CD14-positive monocyte (primary cell): ENCODE measurements at regions not wholly inside any gene's neighbourhood (a gene's known extent, or its start where the extent isn't known, plus 50 kb on each side); places are given as distances from the start of the nearest gene placed in this dataset.

Experiments
- DNase-seq, 3 donors: peaks; one replicate each; pipeline ENCODE4 v3.0.0-alpha.2; 2011 to 2022
- H2AFZ ChIP-seq: 2 replicates; pipeline ENCODE4 v1.6.0; 2012; ENCODE audit warnings: mild to moderate bottlenecking, low read depth, low read length, inconsistent platforms; ENCODE audit not compliant: insufficient read depth, poor library complexity, severe bottlenecking
- H3K27ac ChIP-seq, 2 donors: 1 replicate in 1 of 2; 2 replicates in 1 of 2; pipeline ENCODE4 v1.5.1; 2012 to 2013; ENCODE audit warnings: low read length in 2 of 2, control low read depth in 1 of 2, inconsistent platforms in 1 of 2, low read depth in 1 of 2, mild to moderate bottlenecking in 1 of 2
- H3K27me3 ChIP-seq, 2 donors: one replicate each; pipeline versions ENCODE4 v1.6.0 to v1.6.1; 2011 to 2013; ENCODE audit warnings: low read length in 2 of 2; ENCODE audit not compliant: control insufficient read depth in 2 of 2, insufficient read depth in 2 of 2
- H3K36me3 ChIP-seq, 2 donors: replicated peaks in 1 of 2; 1 replicate in 1 of 2; 2 replicates in 1 of 2; pipeline versions ENCODE4 v1.5.1 to v1.6.1; 2012 to 2013; ENCODE audit warnings: low read length in 2 of 2, control low read depth in 1 of 2, inconsistent platforms in 1 of 2, mild to moderate bottlenecking in 1 of 2; ENCODE audit not compliant: insufficient read depth in 2 of 2, control insufficient read depth in 1 of 2
- H3K4me1 ChIP-seq, 2 donors: 1 replicate in 1 of 2; 2 replicates in 1 of 2; pipeline versions ENCODE4 v1.5.1 to v1.6.1; 2012 to 2013; ENCODE audit warnings: low read length in 2 of 2, control low read depth in 1 of 2, inconsistent platforms in 1 of 2, mild to moderate bottlenecking in 1 of 2, moderate library complexity in 1 of 2; ENCODE audit not compliant: insufficient read depth in 2 of 2, control insufficient read depth in 1 of 2
- H3K4me2 ChIP-seq: replicated peaks from 2 replicates; pipeline ENCODE3; 2012; ENCODE audit warnings: low read length, moderate library complexity, mild to moderate bottlenecking; ENCODE audit not compliant: poor library complexity, severe bottlenecking; ENCODE audit errors: extremely low read depth
- H3K4me3 ChIP-seq, 3 experiments: fragments of 200-600 bp in 1 of 3; sonication (generic) in 1 of 3; replicated peaks in 1 of 3; 1 replicate in 2 of 3; 2 replicates in 1 of 3; pipeline ENCODE4 v1.5.1; 2011 to 2013; ENCODE audit warnings: low read length in 3 of 3, mild to moderate bottlenecking in 3 of 3, control low read depth in 2 of 3, low read depth in 2 of 3, inconsistent platforms in 1 of 3, moderate library complexity in 1 of 3
- H3K79me2 ChIP-seq: 2 replicates; pipeline ENCODE4 v1.6.0; 2012; ENCODE audit warnings: mild to moderate bottlenecking, control low read depth, inconsistent platforms, low read length, moderate library complexity; ENCODE audit not compliant: insufficient read depth
- H3K9ac ChIP-seq: 2 replicates; pipeline ENCODE4 v1.6.0; 2017; ENCODE audit warnings: low read length, mild to moderate bottlenecking; ENCODE audit not compliant: insufficient read depth, poor library complexity, severe bottlenecking
- H3K9me3 ChIP-seq, 2 donors: replicated peaks in 1 of 2; 1 replicate in 1 of 2; 2 replicates in 1 of 2; pipeline versions ENCODE4 v1.5.1 to v1.6.1; 2012 to 2013; ENCODE audit warnings: low read length in 2 of 2, control low read depth in 1 of 2; ENCODE audit not compliant: control insufficient read depth in 1 of 2, insufficient read depth in 1 of 2
- H4K20me1 ChIP-seq: 2 replicates; pipeline ENCODE4 v1.6.0; 2012; ENCODE audit warnings: mild to moderate bottlenecking, low read length, control low read depth, moderate library complexity; ENCODE audit not compliant: insufficient read depth
- H3K27ac Mint-ChIP-seq, 7 donors: one replicate each; pipeline ENCODE4 v1.8.0; 2020; ENCODE audit warnings: mild to moderate bottlenecking in 7 of 7, mixed read lengths in 7 of 7, moderate library complexity in 6 of 7, inconsistent platforms in 2 of 7
- H3K27me3 Mint-ChIP-seq, 3 donors: one replicate each; pipeline ENCODE4 v1.8.0; 2021 to 2022; ENCODE audit warnings: low read depth in 3 of 3, mild to moderate bottlenecking in 3 of 3, mixed read lengths in 3 of 3, moderate library complexity in 3 of 3, inconsistent platforms in 1 of 3
- H3K36me3 Mint-ChIP-seq, 2 donors: one replicate each; pipeline ENCODE4 v1.8.0; 2020; ENCODE audit warnings: mixed read lengths in 2 of 2, inconsistent platforms in 1 of 2, mild to moderate bottlenecking in 1 of 2
- H3K4me1 Mint-ChIP-seq: one replicate; pipeline ENCODE4 v1.8.0; 2020; ENCODE audit warnings: mild to moderate bottlenecking, mixed read lengths
- H3K4me3 Mint-ChIP-seq, 2 donors: one replicate each; pipeline ENCODE4 v1.8.0; 2020; ENCODE audit warnings: mild to moderate bottlenecking in 2 of 2, mixed read lengths in 2 of 2, moderate library complexity in 1 of 2
- H3K9me3 Mint-ChIP-seq, 7 donors: one replicate each; pipeline ENCODE4 v1.8.0; 2020 to 2022; ENCODE audit warnings: mixed read lengths in 7 of 7, mild to moderate bottlenecking in 6 of 7, moderate library complexity in 6 of 7, inconsistent platforms in 2 of 7
- CTCF ChIP-seq: fragments of 200-600 bp; IDR thresholded peaks from one replicate; pipeline ENCODE4 v1.8.0; 2022; ENCODE audit warnings: antibody characterized with exemption, mild to moderate bottlenecking
- WGBS: methylation state at CpG from one replicate; pipeline ENCODE4 v1.1.5; 2013; ENCODE audit warnings: missing lambda C conversion rate; ENCODE audit not compliant: insufficient coverage; 5-methylcytosine and 5-hydroxymethylcytosine counted together
- intact Hi-C, 2 donors: fragments of 100-400 bp; cut with micrococcal nuclease; formaldehyde crosslinking; loops; one replicate each; pipeline versions ENCODE4 v1.15.0 to v1.15.1; 2023

- Histone ChIP-seq H3K27ac (no peak overlapping the region), H3K36me3 (no peaks in the 10 kb centered on the region), H3K79me2 (no peaks in the 10 kb centered on the region), H3K4me2 (no peak overlapping the region), H3K4me1 (peaks cover 4 to 23% of the 10 kb centered on the region in 2 donors), H3K9ac (no peak overlapping the region), H4K20me1 (no peaks in the 10 kb centered on the region), H2AFZ (no peak overlapping the region), H3K9me3 (no peaks in the 10 kb centered on the region), H3K4me3 (no peak overlapping the region), H3K27me3 (no peaks in the 10 kb centered on the region)
- Mint-ChIP-seq H3K36me3 (no peaks in the 10 kb centered on the region), H3K27me3 (no peaks in the 10 kb centered on the region), H3K27ac (no peak overlapping the region), H3K4me3 (no peak overlapping the region), H3K4me1 (peaks cover 25% of the 10 kb centered on the region), H3K9me3 (peaks cover 0 to 3% (median 0%) of the 10 kb centered on the region in 7 donors)
- TF ChIP-seq CTCF = no peak
- WGBS = no CpG with 5 or more reads among the region's 1 CpG
- intact Hi-C loops = no loop called here
- DNase-seq = no peak
Observed at GRCh38 chr7:18206331-18206730, 178.7 kb upstream of the PRPS1L1 start.

GRCh38 chr7:18208921-18209320, 181.3 kb upstream of the PRPS1L1 start:
- H3K79me2 ChIP-seq = no peaks in the 10 kb centered on the region
- no peak for DNase-seq
- peaks cover 22% of the 10 kb centered on the region for H3K4me1 Mint-ChIP-seq
- peaks cover 8 to 17% of the 10 kb centered on the region in 2 donors for H3K4me1 ChIP-seq
- H3K27ac ChIP-seq = no peak overlapping the region
- no peaks in the 10 kb centered on the region for H3K27me3 ChIP-seq
- WGBS = no CpG with 5 or more reads among the region's 1 CpG
- TF ChIP-seq CTCF = no peak
- H4K20me1 ChIP-seq = no peaks in the 10 kb centered on the region
- no peak overlapping the region for H3K4me3 Mint-ChIP-seq
- no peaks in the 10 kb centered on the region for H3K27me3 Mint-ChIP-seq
- H2AFZ ChIP-seq = no peak overlapping the region
- intact Hi-C loops = no loop called here
- no peak overlapping the region for H3K4me3 ChIP-seq
- no peaks in the 10 kb centered on the region for H3K9me3 ChIP-seq
- H3K27ac Mint-ChIP-seq = no peak overlapping the region
- no peak overlapping the region for H3K9ac ChIP-seq
- H3K4me2 ChIP-seq = no peak overlapping the region
- H3K36me3 ChIP-seq = no peaks in the 10 kb centered on the region
- peaks cover 0 to 3% (median 0%) of the 10 kb centered on the region in 7 donors for H3K9me3 Mint-ChIP-seq
- H3K36me3 Mint-ChIP-seq = no peaks in the 10 kb centered on the region
